ENCODE measurements at regions not wholly inside any gene's neighbourhood (a gene's known extent, or its start where the extent isn't known, plus 50 kb on each side); places are given as distances from the start of the nearest gene placed in this dataset.

- DNase-seq (peak in 1 of 2 donors; percentile 61), ATAC-seq (peak in 1 of 2 donors; percentile 81)
- H3K4me1 ChIP-seq, result peaks cover 7 to 24% of the 10 kb centered on the region in 2 donors
- no peak overlapping the region for H3K4me3 ChIP-seq
- no peaks in the 10 kb centered on the region for H3K9me3 ChIP-seq
- intact Hi-C loops (cut with DNase I; ENCODE audit: low total_unique reads), result no loop called here
- no peaks in the 10 kb centered on the region for H3K27me3 ChIP-seq
- in situ Hi-C loops (cut with MboI; ENCODE audit: low sequenced_read_pairs in 4 of 4), result no loop called here
- peak overlapping the region in 3 of 4 donors; percentile 59 to 74 (median 67) for H3K27ac ChIP-seq
- TF ChIP-seq CTCF (IDR thresholded peaks at IDR 0.05 in 4 of 5, conservative IDR thresholded peaks at IDR 0.05 in 1 of 5) (no peak), POLR2A (IDR thresholded peaks at IDR 0.05) (no peak)
- H3K36me3 ChIP-seq, result no peaks in the 10 kb centered on the region
These were observed 407.5 kb downstream of the MED13L start for GRCh38 chr12:115870021-115870420.

GRCh38 chr12:115869604-115870003 lies 407.9 kb downstream of the MED13L start:
- Histone ChIP-seq H3K27ac (peak overlapping the region in 3 of 4 donors; percentile 59 to 74 (median 67)), H3K36me3 (no peaks in the 10 kb centered on the region), H3K27me3 (no peaks in the 10 kb centered on the region), H3K9me3 (no peaks in the 10 kb centered on the region), H3K4me3 (no peak overlapping the region), H3K4me1 (peaks cover 7 to 24% of the 10 kb centered on the region in 2 donors)
- in situ Hi-C loops (cut with MboI; ENCODE audit: low sequenced_read_pairs in 4 of 4), result no loop called here
- intact Hi-C loops (cut with DNase I; ENCODE audit: low total_unique reads), result no loop called here
- TF ChIP-seq CTCF (IDR thresholded peaks at IDR 0.05 in 4 of 5, conservative IDR thresholded peaks at IDR 0.05 in 1 of 5), result no peak
- no peak for TF ChIP-seq POLR2A (IDR thresholded peaks at IDR 0.05)
- DNase-seq (no peak), ATAC-seq (no peak)

GRCh38 chr12:115868624-115869023 lies 408.9 kb downstream of the MED13L start:
- intact Hi-C loops (cut with DNase I; ENCODE audit: low total_unique reads) (no loop called here), in situ Hi-C loops (cut with MboI; ENCODE audit: low sequenced_read_pairs in 4 of 4) (no loop called here)
- no peak overlapping the region for H3K4me3 ChIP-seq
- DNase-seq (no peak), ATAC-seq (no peak)
- no peaks in the 10 kb centered on the region for H3K36me3 ChIP-seq
- TF ChIP-seq POLR2A (IDR thresholded peaks at IDR 0.05) (no peak), CTCF (IDR thresholded peaks at IDR 0.05 in 4 of 5, conservative IDR thresholded peaks at IDR 0.05 in 1 of 5) (no peak)
- H3K27me3 ChIP-seq, result no peaks in the 10 kb centered on the region
- peaks cover 7 to 24% of the 10 kb centered on the region in 2 donors for H3K4me1 ChIP-seq
- no peak overlapping the region for H3K27ac ChIP-seq
- H3K9me3 ChIP-seq, result no peaks in the 10 kb centered on the region

- intact Hi-C loops (cut with DNase I; ENCODE audit: low total_unique reads) (no loop called here), in situ Hi-C loops (cut with MboI; ENCODE audit: low sequenced_read_pairs in 4 of 4) (no loop called here)
- no peak for ATAC-seq
These were observed 409.6 kb downstream of the MED13L start for GRCh38 chr12:115867854-115868253.

More at GRCh38 chr12:115867854-115868253, 409.6 kb downstream of the MED13L start:
- TF ChIP-seq CTCF (IDR thresholded peaks at IDR 0.05 in 4 of 5, conservative IDR thresholded peaks at IDR 0.05 in 1 of 5), result no peak
- no peak for TF ChIP-seq POLR2A (IDR thresholded peaks at IDR 0.05)
- Histone ChIP-seq H3K9me3 (no peaks in the 10 kb centered on the region), H3K4me1 (peaks cover 7 to 24% of the 10 kb centered on the region in 2 donors), H3K27ac (no peak overlapping the region), H3K36me3 (no peaks in the 10 kb centered on the region), H3K27me3 (no peaks in the 10 kb centered on the region), H3K4me3 (no peak overlapping the region)
- DNase-seq, result no peak

Data from gastrocnemius medialis (tissue), 4 donors.